Ascending aorta (tissue), 2 donors: ENCODE measurements at regions not wholly inside any gene's neighbourhood (a gene's known extent, or its start where the extent isn't known, plus 50 kb on each side); places are given as distances from the start of the nearest gene placed in this dataset.

Experiments used
- DNase-seq, 2 donors: peaks; one replicate each; pipeline ENCODE4 v3.0.0-alpha.2; 2019; ENCODE audit warnings: low spot score in 2 of 2
- H3K27ac ChIP-seq, 2 donors: fragments of 200-600 bp; sonication (generic); one replicate each; pipeline ENCODE4 v1.5.1; 2016 to 2017; ENCODE audit warnings: mild to moderate bottlenecking in 1 of 2
- H3K27me3 ChIP-seq: fragments of 200-600 bp; sonication (generic); one replicate; pipeline ENCODE4 v1.5.1; 2017
- H3K36me3 ChIP-seq, 2 donors: fragments of 200-600 bp; sonication (generic); one replicate each; pipeline ENCODE4 v1.5.1; 2016
- H3K4me1 ChIP-seq, 2 donors: fragments of 200-600 bp; sonication (generic); one replicate each; pipeline ENCODE4 v1.5.1; 2016 to 2017; ENCODE audit warnings: mild to moderate bottlenecking in 1 of 2
- H3K4me3 ChIP-seq, 2 donors: fragments of 200-600 bp; sonication (generic); one replicate each; pipeline ENCODE4 v1.5.1; 2016 to 2017; ENCODE audit warnings: mild to moderate bottlenecking in 1 of 2
- H3K9me3 ChIP-seq, 2 donors: fragments of 200-600 bp; sonication (generic); one replicate each; pipeline ENCODE4 v1.5.1; 2016
- CTCF ChIP-seq, 3 experiments: fragments of 200-600 bp in 2 of 3; fragments of 450-650 bp in 1 of 3; sonication (generic) in 2 of 3; IDR thresholded peaks; one replicate each; pipeline ENCODE4 v1.5.1; 2016 to 2019; ENCODE audit warnings: antibody characterized with exemption in 3 of 3, mild to moderate bottlenecking in 1 of 3, moderate library complexity in 1 of 3
- intact Hi-C: fragments of 100-400 bp; cut with DNase I; formaldehyde crosslinking; loops from one replicate; pipeline ENCODE4 v1.15.1; 2023

DNA sequence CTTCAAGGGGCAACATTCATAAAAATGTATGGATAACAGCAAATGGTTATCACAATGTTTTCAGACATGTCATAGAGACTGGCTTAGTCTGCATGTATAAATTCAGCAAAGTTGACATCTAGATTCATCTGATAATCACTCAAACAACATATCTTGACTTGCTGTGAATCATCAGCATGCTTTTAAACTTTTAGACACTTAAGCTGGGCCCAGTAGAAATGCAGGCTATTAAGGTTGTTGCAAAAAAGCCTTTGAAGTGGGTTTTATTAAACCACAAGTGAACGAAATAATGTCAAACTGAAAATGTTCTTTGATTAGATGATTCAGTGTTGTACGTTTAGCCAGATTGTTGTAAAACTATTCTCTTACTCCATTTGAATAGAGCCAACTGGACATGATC is 759.6 kb downstream of the NXPH1 start:
- H3K4me1 ChIP-seq = no peaks in the 10 kb centered on the region
- no peaks in the 10 kb centered on the region for H3K9me3 ChIP-seq
- H3K27ac ChIP-seq = no peak overlapping the region
- no peak overlapping the region for H3K4me3 ChIP-seq
- intact Hi-C loops = no loop called here
- no peak for DNase-seq
- H3K36me3 ChIP-seq = no peaks in the 10 kb centered on the region
- no peaks in the 10 kb centered on the region for H3K27me3 ChIP-seq
- TF ChIP-seq CTCF (IDR thresholded peaks at IDR 0.05) = no peak

- TF ChIP-seq CTCF (IDR thresholded peaks at IDR 0.05) = no peak
- Histone ChIP-seq H3K4me3 (no peak overlapping the region), H3K4me1 (no peaks in the 10 kb centered on the region), H3K27ac (no peak overlapping the region), H3K27me3 (no peaks in the 10 kb centered on the region), H3K9me3 (no peaks in the 10 kb centered on the region), H3K36me3 (no peaks in the 10 kb centered on the region)
- intact Hi-C loops = no loop called here
- no peak for DNase-seq
Observed at GRCh38 chr7:9200626-9201025, 767.2 kb downstream of the NXPH1 start.

GRCh38 chr7:9201928-9202327 is 768.5 kb downstream of the NXPH1 start:
- TF ChIP-seq CTCF (IDR thresholded peaks at IDR 0.05) = no peak
- Histone ChIP-seq H3K9me3 (no peaks in the 10 kb centered on the region), H3K27ac (no peak overlapping the region), H3K36me3 (no peaks in the 10 kb centered on the region), H3K4me3 (no peak overlapping the region), H3K27me3 (no peaks in the 10 kb centered on the region), H3K4me1 (no peaks in the 10 kb centered on the region)
- intact Hi-C loops = no loop called here
- DNase-seq = no peak

GRCh38 chr7:9204571-9204970 is 771.2 kb downstream of the NXPH1 start:
- Histone ChIP-seq H3K4me1 (no peaks in the 10 kb centered on the region), H3K27ac (no peak overlapping the region), H3K4me3 (no peak overlapping the region), H3K36me3 (no peaks in the 10 kb centered on the region), H3K27me3 (no peaks in the 10 kb centered on the region), H3K9me3 (no peaks in the 10 kb centered on the region)
- no peak for TF ChIP-seq CTCF (IDR thresholded peaks at IDR 0.05)
- no peak for DNase-seq
- intact Hi-C loops = no loop called here

DNA sequence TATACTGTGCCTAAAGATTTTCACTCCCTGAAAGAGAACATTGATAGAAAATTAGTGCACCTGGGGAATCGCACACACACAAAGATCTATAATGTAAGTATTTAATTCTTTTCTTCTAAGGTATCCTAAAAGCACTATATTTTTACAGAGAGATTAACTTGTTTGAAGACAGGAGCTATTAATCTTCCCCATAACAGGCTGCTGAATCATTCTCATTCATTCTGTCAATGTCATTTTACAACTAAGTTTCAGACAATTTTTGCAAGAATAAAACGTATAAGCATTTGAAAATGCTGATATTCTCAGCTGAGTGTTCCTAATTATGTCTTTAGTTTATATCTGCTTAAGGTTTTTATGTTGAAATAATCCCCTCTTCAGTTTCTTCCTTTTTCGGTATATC is 776.7 kb downstream of the NXPH1 start:
- no peaks in the 10 kb centered on the region for H3K4me1 ChIP-seq
- no peaks in the 10 kb centered on the region for H3K9me3 ChIP-seq
- no peak overlapping the region for H3K4me3 ChIP-seq
- intact Hi-C loops = no loop called here
- TF ChIP-seq CTCF (IDR thresholded peaks at IDR 0.05) = no peak
- H3K27me3 ChIP-seq = no peaks in the 10 kb centered on the region
- DNase-seq = no peak
- no peak overlapping the region for H3K27ac ChIP-seq
- no peaks in the 10 kb centered on the region for H3K36me3 ChIP-seq

DNA sequence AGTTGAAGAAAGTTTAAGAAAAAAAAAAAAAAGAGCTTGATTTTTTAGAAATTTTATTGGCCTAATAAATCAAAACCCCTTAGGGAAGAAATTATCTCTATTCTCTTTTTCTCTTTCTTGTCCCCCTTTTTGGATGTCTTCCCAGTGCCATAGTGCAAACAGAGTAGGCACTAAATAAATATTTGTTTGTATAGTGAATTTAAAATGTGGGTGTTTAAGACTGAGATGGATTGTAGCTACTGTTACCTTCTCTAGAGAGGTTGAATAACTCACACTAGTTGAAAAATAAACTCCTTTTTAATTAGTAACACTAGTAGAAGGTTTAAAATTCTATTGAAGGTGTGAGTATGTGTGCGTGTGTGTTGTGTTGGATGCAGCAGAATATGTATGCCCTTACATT is 783.8 kb downstream of the NXPH1 start:
- no peak for TF ChIP-seq CTCF (IDR thresholded peaks at IDR 0.05)
- no peak overlapping the region for H3K27ac ChIP-seq
- DNase-seq = no peak
- H3K4me3 ChIP-seq = no peak overlapping the region
- no peaks in the 10 kb centered on the region for H3K9me3 ChIP-seq
- no peaks in the 10 kb centered on the region for H3K36me3 ChIP-seq
- H3K27me3 ChIP-seq = no peaks in the 10 kb centered on the region
- intact Hi-C loops = no loop called here
- H3K4me1 ChIP-seq = no peaks in the 10 kb centered on the region
